ENCODE measurements at regions not wholly inside any gene's neighbourhood (a gene's known extent, or its start where the extent isn't known, plus 50 kb on each side); places are given as distances from the start of the nearest gene placed in this dataset.

DNA sequence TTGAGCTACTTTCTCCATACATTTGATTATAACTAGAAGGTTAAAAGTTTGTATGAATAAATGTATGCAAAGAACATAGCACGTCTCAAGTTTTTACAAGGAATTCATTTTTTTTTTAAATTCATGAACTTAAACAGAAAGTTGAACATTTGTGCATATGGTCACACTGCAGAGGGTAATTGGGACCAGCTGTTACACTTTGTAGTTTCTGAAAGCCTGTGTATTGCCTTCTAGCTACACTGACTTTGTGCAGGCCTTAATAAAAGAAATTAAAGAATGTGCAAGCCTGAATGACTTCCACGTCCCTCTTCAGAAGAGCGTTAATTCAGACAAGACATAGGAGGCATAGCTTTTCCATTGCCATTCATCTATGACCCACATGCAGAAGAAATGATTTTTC lies 153.1 kb upstream of the PCDH18 start:
- H3K27me3 ChIP-seq (ENCODE audit: insufficient read depth, low read depth, low read length), result no peaks in the 10 kb centered on the region
- no peak overlapping the region for H3K4me2 ChIP-seq (ENCODE audit: low read length)
- no peaks in the 10 kb centered on the region for H3K36me3 ChIP-seq (ENCODE audit: insufficient read depth, low read length)
- no peak overlapping the region for H3K27ac ChIP-seq (ENCODE audit: low read length)
- no peaks in the 10 kb centered on the region for H3K79me2 ChIP-seq (replicated peaks; ENCODE audit: insufficient read depth, low read length)
- no peaks in the 10 kb centered on the region for H3F3A ChIP-seq (ENCODE audit: insufficient read depth, low read length, poor library complexity, severe bottlenecking)
- H3K9me2 ChIP-seq (ENCODE audit: insufficient read depth, low read length), result no peaks in the 10 kb centered on the region
- TF ChIP-seq, protein P1, sequence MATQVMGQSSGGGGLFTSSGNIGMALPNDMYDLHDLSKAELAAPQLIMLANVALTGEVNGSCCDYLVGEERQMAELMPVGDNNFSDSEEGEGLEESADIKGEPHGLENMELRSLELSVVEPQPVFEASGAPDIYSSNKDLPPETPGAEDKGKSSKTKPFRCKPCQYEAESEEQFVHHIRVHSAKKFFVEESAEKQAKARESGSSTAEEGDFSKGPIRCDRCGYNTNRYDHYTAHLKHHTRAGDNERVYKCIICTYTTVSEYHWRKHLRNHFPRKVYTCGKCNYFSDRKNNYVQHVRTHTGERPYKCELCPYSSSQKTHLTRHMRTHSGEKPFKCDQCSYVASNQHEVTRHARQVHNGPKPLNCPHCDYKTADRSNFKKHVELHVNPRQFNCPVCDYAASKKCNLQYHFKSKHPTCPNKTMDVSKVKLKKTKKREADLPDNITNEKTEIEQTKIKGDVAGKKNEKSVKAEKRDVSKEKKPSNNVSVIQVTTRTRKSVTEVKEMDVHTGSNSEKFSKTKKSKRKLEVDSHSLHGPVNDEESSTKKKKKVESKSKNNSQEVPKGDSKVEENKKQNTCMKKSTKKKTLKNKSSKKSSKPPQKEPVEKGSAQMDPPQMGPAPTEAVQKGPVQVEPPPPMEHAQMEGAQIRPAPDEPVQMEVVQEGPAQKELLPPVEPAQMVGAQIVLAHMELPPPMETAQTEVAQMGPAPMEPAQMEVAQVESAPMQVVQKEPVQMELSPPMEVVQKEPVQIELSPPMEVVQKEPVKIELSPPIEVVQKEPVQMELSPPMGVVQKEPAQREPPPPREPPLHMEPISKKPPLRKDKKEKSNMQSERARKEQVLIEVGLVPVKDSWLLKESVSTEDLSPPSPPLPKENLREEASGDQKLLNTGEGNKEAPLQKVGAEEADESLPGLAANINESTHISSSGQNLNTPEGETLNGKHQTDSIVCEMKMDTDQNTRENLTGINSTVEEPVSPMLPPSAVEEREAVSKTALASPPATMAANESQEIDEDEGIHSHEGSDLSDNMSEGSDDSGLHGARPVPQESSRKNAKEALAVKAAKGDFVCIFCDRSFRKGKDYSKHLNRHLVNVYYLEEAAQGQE (IDR thresholded peaks at IDR 0.05; ENCODE audit: borderline replicate concordance), result no peak
- H3K4me3 ChIP-seq (ENCODE audit: low read length), result no peak overlapping the region
- H3K9me3 ChIP-seq (ENCODE audit: low read length), result no peaks in the 10 kb centered on the region
- no peaks in the 10 kb centered on the region for H4K20me1 ChIP-seq (ENCODE audit: insufficient read depth)
- no peak overlapping the region for H2AFZ ChIP-seq (ENCODE audit: low read depth, low read length)
- H3K9ac ChIP-seq (ENCODE audit: low read length), result no peak overlapping the region

DNA sequence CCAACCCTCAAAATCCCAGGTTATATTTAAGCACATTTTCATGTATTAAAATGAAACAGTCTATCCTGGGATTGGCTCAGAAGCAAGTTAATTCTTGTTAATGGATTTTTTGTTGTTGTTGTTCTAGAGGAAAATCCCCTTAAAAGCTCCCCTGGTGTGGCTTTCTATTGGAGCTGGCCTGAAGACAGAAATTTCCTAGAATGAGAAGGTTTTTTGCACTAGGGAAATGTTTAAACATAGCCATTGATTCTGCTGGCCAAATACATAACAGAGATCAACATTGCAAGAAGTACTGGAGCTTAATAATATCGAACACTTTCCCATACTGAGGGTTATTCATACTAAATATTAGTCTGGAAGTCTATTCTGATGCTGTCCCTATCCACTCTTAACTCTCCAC lies 148.8 kb upstream of the PCDH18 start:
- no peaks in the 10 kb centered on the region for H3K9me3 ChIP-seq (ENCODE audit: low read length)
- H3K4me3 ChIP-seq (ENCODE audit: low read length), result no peak overlapping the region
- H3F3A ChIP-seq (ENCODE audit: insufficient read depth, low read length, poor library complexity, severe bottlenecking), result no peaks in the 10 kb centered on the region
- no peaks in the 10 kb centered on the region for H3K9me2 ChIP-seq (ENCODE audit: insufficient read depth, low read length)
- no peaks in the 10 kb centered on the region for H4K20me1 ChIP-seq (ENCODE audit: insufficient read depth)
- H3K79me2 ChIP-seq (replicated peaks; ENCODE audit: insufficient read depth, low read length), result no peaks in the 10 kb centered on the region
- H3K4me2 ChIP-seq (ENCODE audit: low read length), result no peak overlapping the region
- no peak for TF ChIP-seq TAF1 (IDR thresholded peaks at IDR 0.05; ENCODE audit: low read depth)
- TF ChIP-seq MXI1 (conservative IDR thresholded peaks at IDR 0.05; ENCODE audit: poor library complexity, severe bottlenecking), result no peak
- TF ChIP-seq, protein P1 (IDR thresholded peaks at IDR 0.05; ENCODE audit: borderline replicate concordance), result no peak
- TF ChIP-seq, protein P2, sequence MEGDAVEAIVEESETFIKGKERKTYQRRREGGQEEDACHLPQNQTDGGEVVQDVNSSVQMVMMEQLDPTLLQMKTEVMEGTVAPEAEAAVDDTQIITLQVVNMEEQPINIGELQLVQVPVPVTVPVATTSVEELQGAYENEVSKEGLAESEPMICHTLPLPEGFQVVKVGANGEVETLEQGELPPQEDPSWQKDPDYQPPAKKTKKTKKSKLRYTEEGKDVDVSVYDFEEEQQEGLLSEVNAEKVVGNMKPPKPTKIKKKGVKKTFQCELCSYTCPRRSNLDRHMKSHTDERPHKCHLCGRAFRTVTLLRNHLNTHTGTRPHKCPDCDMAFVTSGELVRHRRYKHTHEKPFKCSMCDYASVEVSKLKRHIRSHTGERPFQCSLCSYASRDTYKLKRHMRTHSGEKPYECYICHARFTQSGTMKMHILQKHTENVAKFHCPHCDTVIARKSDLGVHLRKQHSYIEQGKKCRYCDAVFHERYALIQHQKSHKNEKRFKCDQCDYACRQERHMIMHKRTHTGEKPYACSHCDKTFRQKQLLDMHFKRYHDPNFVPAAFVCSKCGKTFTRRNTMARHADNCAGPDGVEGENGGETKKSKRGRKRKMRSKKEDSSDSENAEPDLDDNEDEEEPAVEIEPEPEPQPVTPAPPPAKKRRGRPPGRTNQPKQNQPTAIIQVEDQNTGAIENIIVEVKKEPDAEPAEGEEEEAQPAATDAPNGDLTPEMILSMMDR (IDR thresholded peaks at IDR 0.05; ENCODE audit: poor library complexity, severe bottlenecking), result no peak
- no peak overlapping the region for H3K9ac ChIP-seq (ENCODE audit: low read length)
- no peaks in the 10 kb centered on the region for H3K27me3 ChIP-seq (ENCODE audit: insufficient read depth, low read depth, low read length)
- H3K36me3 ChIP-seq (ENCODE audit: insufficient read depth, low read length), result no peaks in the 10 kb centered on the region
- H3K27ac ChIP-seq (ENCODE audit: low read length), result no peak overlapping the region
- no peak overlapping the region for H2AFZ ChIP-seq (ENCODE audit: low read depth, low read length)

DNA sequence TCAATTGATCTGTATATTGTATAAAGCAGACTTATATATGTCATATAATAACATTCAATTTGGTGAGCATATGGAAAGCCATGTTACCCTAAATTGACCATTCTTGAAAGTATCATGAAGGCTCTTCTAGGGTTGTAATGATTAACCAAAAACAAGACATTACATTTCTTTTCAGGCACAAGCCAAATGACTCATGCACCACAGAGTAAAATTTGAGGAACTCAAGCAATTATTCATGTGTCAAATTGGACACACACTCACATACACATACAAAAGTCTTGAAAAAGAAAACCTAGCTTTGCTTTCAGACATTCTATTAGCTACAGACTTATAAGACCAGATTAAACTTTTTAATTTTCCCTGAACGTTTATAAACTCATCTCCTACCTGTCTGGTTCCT lies 146.5 kb upstream of the PCDH18 start:
- Histone ChIP-seq H3K9me3 (ENCODE audit: low read length) (no peaks in the 10 kb centered on the region), H3K4me3 (ENCODE audit: low read length) (no peak overlapping the region), H3K36me3 (ENCODE audit: insufficient read depth, low read length) (no peaks in the 10 kb centered on the region), H3K9ac (ENCODE audit: low read length) (no peak overlapping the region), H3K79me2 (replicated peaks; ENCODE audit: insufficient read depth, low read length) (no peaks in the 10 kb centered on the region), H3K27ac (ENCODE audit: low read length) (no peak overlapping the region), H4K20me1 (ENCODE audit: insufficient read depth) (no peaks in the 10 kb centered on the region), H3F3A (ENCODE audit: insufficient read depth, low read length, poor library complexity, severe bottlenecking) (no peaks in the 10 kb centered on the region), H2AFZ (ENCODE audit: low read depth, low read length) (no peak overlapping the region), H3K27me3 (ENCODE audit: insufficient read depth, low read depth, low read length) (no peaks in the 10 kb centered on the region), H3K4me2 (ENCODE audit: low read length) (no peak overlapping the region), H3K9me2 (ENCODE audit: insufficient read depth, low read length) (no peaks in the 10 kb centered on the region)
- TF ChIP-seq EZH2 (IDR thresholded peaks at IDR 0.05; ENCODE audit: borderline replicate concordance, insufficient read depth, low read length, poor library complexity, severe bottlenecking) (no peak), MXI1 (conservative IDR thresholded peaks at IDR 0.05; ENCODE audit: poor library complexity, severe bottlenecking) (no peak), EP300 (conservative IDR thresholded peaks at IDR 0.05; ENCODE audit: poor library complexity, severe bottlenecking) (no peak), TAF1 (IDR thresholded peaks at IDR 0.05; ENCODE audit: low read depth) (no peak), RAD21 (conservative IDR thresholded peaks at IDR 0.05) (no peak), SMC3 (conservative IDR thresholded peaks at IDR 0.05; ENCODE audit: poor library complexity) (no peak)
- TF ChIP-seq, protein P1 (IDR thresholded peaks at IDR 0.05; ENCODE audit: borderline replicate concordance), result no peak
